ENCODE measurements at regions not wholly inside any gene's neighbourhood (a gene's known extent, or its start where the extent isn't known, plus 50 kb on each side); places are given as distances from the start of the nearest gene placed in this dataset.

DNA sequence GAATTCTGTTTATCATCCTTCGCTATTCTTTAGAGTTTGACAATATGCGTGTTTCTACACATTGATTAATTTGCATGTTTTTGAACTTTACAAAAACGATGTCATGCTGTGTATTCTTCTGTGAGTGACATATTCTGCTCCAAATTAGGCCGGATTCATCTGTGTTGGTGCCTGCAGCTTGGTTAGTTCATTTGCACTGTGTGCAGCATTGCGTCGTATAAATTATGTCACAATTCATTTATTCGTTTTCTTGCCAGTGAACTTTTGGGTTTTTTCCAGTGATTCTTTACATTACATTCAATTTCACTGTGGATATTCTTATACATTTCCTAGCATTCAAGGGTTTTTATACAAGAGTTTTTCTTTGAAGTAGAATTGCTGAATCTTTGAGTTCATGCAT lies 118.3 kb downstream of the KCNF1 start:
- TF ChIP-seq, protein P1, sequence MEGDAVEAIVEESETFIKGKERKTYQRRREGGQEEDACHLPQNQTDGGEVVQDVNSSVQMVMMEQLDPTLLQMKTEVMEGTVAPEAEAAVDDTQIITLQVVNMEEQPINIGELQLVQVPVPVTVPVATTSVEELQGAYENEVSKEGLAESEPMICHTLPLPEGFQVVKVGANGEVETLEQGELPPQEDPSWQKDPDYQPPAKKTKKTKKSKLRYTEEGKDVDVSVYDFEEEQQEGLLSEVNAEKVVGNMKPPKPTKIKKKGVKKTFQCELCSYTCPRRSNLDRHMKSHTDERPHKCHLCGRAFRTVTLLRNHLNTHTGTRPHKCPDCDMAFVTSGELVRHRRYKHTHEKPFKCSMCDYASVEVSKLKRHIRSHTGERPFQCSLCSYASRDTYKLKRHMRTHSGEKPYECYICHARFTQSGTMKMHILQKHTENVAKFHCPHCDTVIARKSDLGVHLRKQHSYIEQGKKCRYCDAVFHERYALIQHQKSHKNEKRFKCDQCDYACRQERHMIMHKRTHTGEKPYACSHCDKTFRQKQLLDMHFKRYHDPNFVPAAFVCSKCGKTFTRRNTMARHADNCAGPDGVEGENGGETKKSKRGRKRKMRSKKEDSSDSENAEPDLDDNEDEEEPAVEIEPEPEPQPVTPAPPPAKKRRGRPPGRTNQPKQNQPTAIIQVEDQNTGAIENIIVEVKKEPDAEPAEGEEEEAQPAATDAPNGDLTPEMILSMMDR (IDR thresholded peaks at IDR 0.05) = no peak
- TF ChIP-seq EP300 (IDR thresholded peaks at IDR 0.05) = no peak
- TF ChIP-seq POLR2AphosphoS5 (IDR thresholded peaks at IDR 0.05) = no peak
